Gastrocnemius medialis (tissue), 4 donors: ENCODE measurements at regions not wholly inside any gene's neighbourhood (a gene's known extent, or its start where the extent isn't known, plus 50 kb on each side); places are given as distances from the start of the nearest gene placed in this dataset.

Source experiments
- ATAC-seq, 2 donors: fragments of 150-250 bp; one replicate each; pipeline ENCODE4 v1.9.1; 2016
- DNase-seq, 2 donors: peaks; one replicate each; pipeline ENCODE4 v3.0.0-alpha.2; 2019
- H3K27ac ChIP-seq, 4 donors: fragments of 200-600 bp; sonication (generic); 1 replicate in 1 of 4; 2 replicates in 3 of 4; pipeline ENCODE4 v1.5.1; 2016 to 2018; ENCODE audit warnings: mild to moderate bottlenecking in 2 of 4, moderate library complexity in 1 of 4
- H3K27me3 ChIP-seq, 3 donors: fragments of 200-600 bp; sonication (generic) in 2 of 3; 1 replicate in 1 of 3; 2 replicates in 2 of 3; pipeline versions ENCODE4 v1.5.1 to v1.6.0; 2016 to 2019; ENCODE audit warnings: mild to moderate bottlenecking in 1 of 3, moderate library complexity in 1 of 3
- H3K36me3 ChIP-seq, 2 donors: fragments of 200-600 bp; sonication (generic) in 1 of 2; one replicate each; pipeline ENCODE4 v1.5.1; 2017 to 2018
- H3K4me1 ChIP-seq, 2 donors: fragments of 200-600 bp; sonication (generic) in 1 of 2; one replicate each; pipeline ENCODE4 v1.5.1; 2016 to 2017; ENCODE audit warnings: mild to moderate bottlenecking in 2 of 2
- H3K4me3 ChIP-seq, 4 donors: fragments of 200-600 bp; sonication (generic) in 3 of 4; 1 replicate in 1 of 4; 2 replicates in 3 of 4; pipeline ENCODE4 v1.5.1; 2016 to 2019; ENCODE audit warnings: mild to moderate bottlenecking in 2 of 4
- H3K9me3 ChIP-seq, 3 donors: fragments of 200-600 bp; sonication (generic) in 2 of 3; 1 replicate in 1 of 3; 2 replicates in 2 of 3; pipeline ENCODE4 v1.5.1; 2016 to 2019
- CTCF ChIP-seq, 5 experiments: fragments of 450-650 bp in 3 of 5; fragments of 200-600 bp in 2 of 5; sonication (generic) in 2 of 5; IDR thresholded peaks in 4 of 5; conservative IDR thresholded peaks in 1 of 5; 1 replicate in 4 of 5; 2 replicates in 1 of 5; pipeline ENCODE4 v1.5.1; 2016 to 2019; ENCODE audit warnings: antibody characterized with exemption in 5 of 5, mild to moderate bottlenecking in 3 of 5, moderate library complexity in 3 of 5
- POLR2A ChIP-seq, 2 donors: fragments of 450-650 bp; IDR thresholded peaks; one replicate each; pipeline ENCODE4 v1.6.1; 2017; ENCODE audit warnings: antibody characterized with exemption in 2 of 2, mild to moderate bottlenecking in 2 of 2, moderate library complexity in 2 of 2
- in situ Hi-C, 4 donors: fragments of 200-750 bp; cut with MboI; loops; one replicate each; pipeline versions ENCODE4 v1.15.0 to v1.8.0; 2017; ENCODE audit warnings: low sequenced_read_pairs in 4 of 4
- intact Hi-C: fragments of 100-400 bp; cut with DNase I; formaldehyde crosslinking; loops from one replicate; pipeline ENCODE4 v1.15.1; 2023; ENCODE audit warnings: low total_unique reads

DNA sequence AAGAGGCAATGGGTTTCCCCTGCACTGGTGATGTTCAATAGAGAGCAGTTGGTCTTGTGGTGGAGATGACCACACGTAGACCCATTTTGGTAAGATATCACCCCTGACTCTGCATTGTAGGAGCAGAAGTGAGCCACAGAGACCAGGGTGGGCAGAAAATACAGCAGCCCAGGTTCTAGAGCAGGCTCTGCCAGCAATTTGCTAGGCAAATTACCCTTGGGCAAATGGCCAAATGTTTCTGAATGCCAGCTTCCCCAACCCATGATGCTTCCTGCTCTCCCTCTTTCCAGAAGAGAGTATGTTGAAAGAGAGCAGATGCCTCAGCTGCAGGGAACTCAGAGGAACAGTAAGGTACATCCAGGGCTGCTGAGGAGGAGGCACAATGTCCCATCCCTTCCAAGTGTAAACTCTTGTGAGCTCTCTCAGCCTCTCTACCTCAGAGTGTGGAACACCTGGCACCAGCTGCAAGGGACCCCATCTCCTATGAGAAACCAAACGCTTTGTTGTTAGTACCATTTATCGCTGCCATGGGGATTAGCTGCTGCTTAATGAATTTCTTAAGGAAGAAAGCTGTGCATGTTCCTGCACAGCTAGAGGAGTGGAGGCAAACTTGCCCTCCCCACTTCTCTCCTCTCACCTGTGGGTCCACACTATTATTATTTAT is 317.5 kb upstream of the MOCS1 start:
- ATAC-seq (no peak), DNase-seq (no peak)
- intact Hi-C loops (no loop called here), in situ Hi-C loops (no loop called here)
- no peak for TF ChIP-seq CTCF (IDR thresholded peaks at IDR 0.05 in 4 of 5, conservative IDR thresholded peaks at IDR 0.05 in 1 of 5)
- no peak for TF ChIP-seq POLR2A (IDR thresholded peaks at IDR 0.05)
- Histone ChIP-seq H3K36me3 (no peaks in the 10 kb centered on the region), H3K9me3 (no peaks in the 10 kb centered on the region), H3K4me1 (no peaks in the 10 kb centered on the region), H3K27ac (no peak overlapping the region), H3K4me3 (no peak overlapping the region), H3K27me3 (no peaks in the 10 kb centered on the region)

DNA sequence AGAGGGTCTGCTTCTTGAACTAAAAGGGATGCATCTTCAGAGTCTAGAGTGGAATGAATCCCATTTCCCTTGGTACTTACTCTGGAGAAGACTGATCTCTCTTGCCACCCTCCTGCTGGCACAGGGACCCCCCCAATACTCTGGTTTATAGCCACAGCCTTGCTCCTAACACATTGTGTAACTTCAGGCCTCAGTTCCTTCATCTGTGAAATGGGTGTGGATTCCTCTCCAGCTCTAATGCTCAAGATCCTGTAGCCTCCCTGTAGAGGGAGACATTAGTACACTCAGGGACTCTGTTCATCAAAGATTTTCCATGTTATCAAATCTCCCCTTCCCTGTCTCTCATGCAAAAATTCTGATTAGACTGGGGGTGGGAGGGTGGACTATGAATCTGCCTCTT is 315.7 kb upstream of the MOCS1 start:
- TF ChIP-seq POLR2A (IDR thresholded peaks at IDR 0.05) = no peak
- no peak for TF ChIP-seq CTCF (IDR thresholded peaks at IDR 0.05 in 4 of 5, conservative IDR thresholded peaks at IDR 0.05 in 1 of 5)
- Histone ChIP-seq H3K36me3 (no peaks in the 10 kb centered on the region), H3K4me3 (no peak overlapping the region), H3K27ac (no peak overlapping the region), H3K4me1 (no peaks in the 10 kb centered on the region), H3K9me3 (no peaks in the 10 kb centered on the region), H3K27me3 (no peaks in the 10 kb centered on the region)
- ATAC-seq = no peak
- intact Hi-C loops (no loop called here), in situ Hi-C loops (no loop called here)
- DNase-seq = no peak

GRCh38 chr6:40247516-40248115 is 313.4 kb upstream of the MOCS1 start:
- Histone ChIP-seq H3K4me3 (no peak overlapping the region), H3K36me3 (no peaks in the 10 kb centered on the region), H3K27me3 (no peaks in the 10 kb centered on the region), H3K27ac (no peak overlapping the region), H3K9me3 (no peaks in the 10 kb centered on the region), H3K4me1 (no peaks in the 10 kb centered on the region)
- in situ Hi-C loops = no loop called here
- ATAC-seq (no peak), DNase-seq (no peak)
- TF ChIP-seq CTCF (IDR thresholded peaks at IDR 0.05 in 4 of 5, conservative IDR thresholded peaks at IDR 0.05 in 1 of 5) = no peak
- TF ChIP-seq POLR2A (IDR thresholded peaks at IDR 0.05) = no peak
- intact Hi-C loops = no loop called here

DNA sequence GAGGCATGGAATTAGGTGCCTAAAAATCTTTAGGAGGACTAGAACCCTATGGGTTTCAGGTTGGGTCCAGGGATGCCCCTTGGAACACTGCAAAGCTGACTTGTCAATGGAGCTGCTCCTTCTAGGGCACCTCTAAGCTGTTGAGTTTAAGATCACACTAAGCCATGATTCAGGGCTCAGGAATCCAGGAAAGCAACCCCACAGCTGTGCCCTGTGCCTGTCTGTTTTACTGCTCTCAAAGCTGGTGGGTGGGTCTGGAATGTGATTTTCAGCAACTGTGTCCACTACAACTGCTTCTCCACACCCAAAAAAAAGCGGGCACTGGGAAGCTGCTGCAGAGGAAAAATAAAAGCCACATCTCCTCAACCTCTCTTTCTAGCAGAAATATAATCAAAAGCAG is 310.4 kb upstream of the MOCS1 start:
- in situ Hi-C loops = no loop called here
- ATAC-seq = no peak
- no peaks in the 10 kb centered on the region for H3K27me3 ChIP-seq
- no peaks in the 10 kb centered on the region for H3K9me3 ChIP-seq
- no peak for DNase-seq
- no peaks in the 10 kb centered on the region for H3K36me3 ChIP-seq
- no peaks in the 10 kb centered on the region for H3K4me1 ChIP-seq
- intact Hi-C loops = no loop called here
- H3K27ac ChIP-seq = no peak overlapping the region
- TF ChIP-seq CTCF (IDR thresholded peaks at IDR 0.05 in 4 of 5, conservative IDR thresholded peaks at IDR 0.05 in 1 of 5) = no peak
- TF ChIP-seq POLR2A (IDR thresholded peaks at IDR 0.05) = no peak
- no peak overlapping the region for H3K4me3 ChIP-seq
